H1 (cell line): ENCODE measurements at regions not wholly inside any gene's neighbourhood (a gene's known extent, or its start where the extent isn't known, plus 50 kb on each side); places are given as distances from the start of the nearest gene placed in this dataset.

Experiments
- CTCF ChIA-PET: fragments of 300-600 bp; sonication (Branson Sonifier 250); formaldehyde crosslinking; loops from one replicate; lab custom pipeline; 2021; ENCODE audit not compliant: partially characterized antibody; lab: Charles Lee
- POLR2A ChIA-PET: fragments of 300-600 bp; sonication (Branson Sonifier 250); formaldehyde crosslinking; loops from one replicate; lab custom pipeline; 2021; ENCODE audit warnings: inconsistent platforms; ENCODE audit not compliant: partially characterized antibody; lab: Charles Lee
- DNase-seq, 2 experiments: peaks; one replicate each; pipeline versions ENCODE4 v3.0.0 to v3.0.0-alpha.2; 2010 to 2022; ENCODE audit warnings: low spot score in 2 of 2, low read depth in 1 of 2, mixed read lengths in 1 of 2
- FAIRE-seq: peaks from 2 replicates; lab custom pipeline; 2011; peaks lifted over from hg19 to GRCh38; lab: Jason Lieb, UNC
- H2AFZ ChIP-seq: 2 replicates; pipeline ENCODE4 v1.8.1; 2012; ENCODE audit warnings: low read length, inconsistent platforms
- H2AK5ac ChIP-seq: 2 replicates; pipeline ENCODE4 v1.6.1; 2013; ENCODE audit warnings: low read depth, low read length
- H2BK120ac ChIP-seq: replicated peaks from 2 replicates; pipeline ENCODE3; 2013; ENCODE audit warnings: low read depth, low read length, inconsistent platforms
- H2BK12ac ChIP-seq: 2 replicates; pipeline ENCODE4 v1.6.1; 2013; ENCODE audit warnings: low read depth, low read length
- H2BK15ac ChIP-seq: 2 replicates; pipeline ENCODE4 v1.6.1; 2013; ENCODE audit warnings: low read length
- H2BK20ac ChIP-seq: 2 replicates; pipeline ENCODE4 v1.6.1; 2013; ENCODE audit warnings: low read length
- H2BK5ac ChIP-seq: 2 replicates; pipeline ENCODE4 v1.6.1; 2013; ENCODE audit warnings: low read depth, low read length
- H3K14ac ChIP-seq: 2 replicates; pipeline ENCODE4 v1.6.1; 2013; ENCODE audit warnings: inconsistent platforms; ENCODE audit not compliant: insufficient read length
- H3K18ac ChIP-seq: 2 replicates; pipeline ENCODE4 v1.6.1; 2013; ENCODE audit warnings: low read length; ENCODE audit errors: extremely low read depth
- H3K23ac ChIP-seq: 2 replicates; pipeline ENCODE4 v1.6.1; 2013; ENCODE audit warnings: inconsistent platforms; ENCODE audit not compliant: insufficient read length
- H3K23me2 ChIP-seq: 2 replicates; pipeline ENCODE4 v1.6.1; 2013; ENCODE audit warnings: low read depth, low read length
- H3K27ac ChIP-seq: 2 replicates; pipeline ENCODE4 v1.6.1; 2011; ENCODE audit warnings: low read depth, low read length, inconsistent platforms
- H3K27me3 ChIP-seq, 4 experiments: replicated peaks in 1 of 4; 1 replicate in 1 of 4; 2 replicates in 3 of 4; pipeline versions ENCODE4 v1.6.1 to v1.8.1; 2011 to 2013; ENCODE audit warnings: low read length in 3 of 4, mild to moderate bottlenecking in 3 of 4, inconsistent platforms in 2 of 4, mixed read lengths in 2 of 4, moderate library complexity in 1 of 4; ENCODE audit not compliant: control insufficient read depth in 3 of 4, insufficient read depth in 3 of 4; ENCODE audit errors: extremely low read depth in 1 of 4
- H3K36me3 ChIP-seq, 4 experiments: 2 replicates each; pipeline versions ENCODE4 v1.6.1 to v1.8.1; 2011 to 2013; ENCODE audit warnings: mild to moderate bottlenecking in 4 of 4, low read length in 3 of 4, moderate library complexity in 2 of 4, control low read depth in 1 of 4, inconsistent platforms in 1 of 4; ENCODE audit not compliant: insufficient read depth in 4 of 4, control insufficient read depth in 2 of 4
- H3K4ac ChIP-seq: replicated peaks from 2 replicates; pipeline ENCODE3; 2013; ENCODE audit warnings: low read length, low read depth, mixed read lengths, inconsistent platforms; ENCODE audit not compliant: insufficient read length
- H3K4me1 ChIP-seq, 4 experiments: replicated peaks in 1 of 4; 1 replicate in 1 of 4; 2 replicates in 3 of 4; pipeline versions ENCODE4 v1.6.1 to v1.8.1; 2011 to 2013; ENCODE audit warnings: low read length in 3 of 4, inconsistent platforms in 2 of 4, mixed read lengths in 1 of 4; ENCODE audit not compliant: insufficient read depth in 4 of 4, control insufficient read depth in 3 of 4
- H3K4me2 ChIP-seq, 2 experiments: 2 replicates each; pipeline versions ENCODE4 v1.6.1 to v1.8.1; 2011 to 2013; ENCODE audit warnings: low read depth in 2 of 2, low read length in 2 of 2, control low read depth in 1 of 2, inconsistent platforms in 1 of 2, mild to moderate bottlenecking in 1 of 2; ENCODE audit not compliant: insufficient read depth in 1 of 2
- H3K4me3 ChIP-seq, 4 experiments: fragments of 200-600, 300-600 bp in 1 of 4; sonication (generic), shearing (Covaris generic), sonication (Bioruptor Twin) in 1 of 4; 2 replicates each; pipeline versions ENCODE4 v1.5.1 to v1.8.1; 2011 to 2016; ENCODE audit warnings: low read length in 4 of 4, low read depth in 3 of 4, control low read depth in 2 of 4, inconsistent platforms in 2 of 4, mild to moderate bottlenecking in 2 of 4, mixed read lengths in 1 of 4, moderate library complexity in 1 of 4; ENCODE audit not compliant: insufficient read depth in 2 of 4; ENCODE audit errors: extremely low read depth in 1 of 4
- H3K56ac ChIP-seq: replicated peaks from 2 replicates; pipeline ENCODE3; 2013; ENCODE audit warnings: low read depth, mild to moderate bottlenecking, mixed read lengths, low read length, inconsistent platforms; ENCODE audit not compliant: insufficient read length
- H3K79me1 ChIP-seq: 2 replicates; pipeline ENCODE4 v1.6.1; 2013; ENCODE audit warnings: low read depth, low read length, control low read depth
- H3K79me2 ChIP-seq, 2 experiments: 2 replicates each; pipeline versions ENCODE4 v1.6.1 to v1.8.1; 2012 to 2013; ENCODE audit warnings: low read length in 2 of 2, mild to moderate bottlenecking in 2 of 2, inconsistent platforms in 1 of 2; ENCODE audit not compliant: insufficient read depth in 2 of 2, control insufficient read depth in 1 of 2
- H3K9ac ChIP-seq, 4 experiments: replicated peaks in 1 of 4; 1 replicate in 1 of 4; 2 replicates in 3 of 4; pipeline versions ENCODE4 v1.6.1 to v1.8.1; 2011 to 2013; ENCODE audit warnings: low read depth in 3 of 4, low read length in 3 of 4, control low read depth in 2 of 4, mild to moderate bottlenecking in 2 of 4, moderate library complexity in 2 of 4, inconsistent platforms in 1 of 4; ENCODE audit errors: extremely low read depth in 1 of 4
- H3K9me3 ChIP-seq, 2 experiments: 2 replicates each; pipeline versions ENCODE4 v1.6.1 to v1.8.1; 2012 to 2013; ENCODE audit warnings: mild to moderate bottlenecking in 2 of 2, moderate library complexity in 2 of 2, control low read depth in 1 of 2, inconsistent platforms in 1 of 2, low read depth in 1 of 2, low read length in 1 of 2, mixed read lengths in 1 of 2; ENCODE audit not compliant: insufficient read depth in 2 of 2
- H4K20me1 ChIP-seq, 2 experiments: replicated peaks in 1 of 2; 2 replicates each; pipeline versions ENCODE3 to v1.8.1; 2011 to 2013; ENCODE audit warnings: inconsistent platforms in 2 of 2, low read length in 2 of 2, mild to moderate bottlenecking in 1 of 2; ENCODE audit not compliant: insufficient read depth in 2 of 2, control insufficient read depth in 1 of 2
- H4K5ac ChIP-seq: 2 replicates; pipeline ENCODE4 v1.6.1; 2013; ENCODE audit warnings: low read length, low read depth, mixed read lengths, inconsistent platforms; ENCODE audit not compliant: insufficient read length
- H4K8ac ChIP-seq: 2 replicates; pipeline ENCODE4 v1.8.0; 2013; ENCODE audit warnings: mild to moderate bottlenecking, moderate library complexity, low read length, inconsistent platforms; ENCODE audit not compliant: insufficient read depth; ENCODE audit errors: extremely low read depth
- H4K91ac ChIP-seq: replicated peaks from 2 replicates; pipeline ENCODE3; 2013; ENCODE audit warnings: low read length, mixed read lengths, inconsistent platforms; ENCODE audit not compliant: insufficient read length
- FOSL1 ChIP-seq: IDR thresholded peaks from 2 replicates; pipeline ENCODE4 v1.6.1; 2011; ENCODE audit warnings: mild to moderate bottlenecking, low read depth, low read length, moderate library complexity; ENCODE audit not compliant: insufficient read depth
- JUN ChIP-seq: IDR thresholded peaks from 2 replicates; pipeline ENCODE4 v1.6.1; 2011; ENCODE audit warnings: low read depth, mild to moderate bottlenecking, improper control_type of control experiment, low read length
- KDM1A ChIP-seq: fragments of 200-600, 300-600 bp; sonication (generic); IDR thresholded peaks from 2 replicates; pipeline ENCODE4 v1.7.1; 2016; ENCODE audit warnings: mild to moderate bottlenecking, low read length, borderline replicate concordance
- PHF8 ChIP-seq: fragments of 200-600 bp; sonication (generic); conservative IDR thresholded peaks from 2 replicates; pipeline ENCODE4 v1.7.1; 2012; ENCODE audit warnings: low read depth, mild to moderate bottlenecking, inconsistent platforms, low read length, moderate library complexity
- POU5F1 ChIP-seq: IDR thresholded peaks from 2 replicates; pipeline ENCODE4 v1.6.1; 2011; ENCODE audit warnings: low read depth, mild to moderate bottlenecking, low read length, moderate library complexity
- RFX5 ChIP-seq: IDR thresholded peaks from 2 replicates; pipeline ENCODE4 v1.6.1; 2011; ENCODE audit warnings: low read depth, low read length, improper control_type of control experiment, borderline replicate concordance
- RNF2 ChIP-seq: fragments of 200-900, 300-1000 bp; sonication (generic); IDR thresholded peaks from 2 replicates; pipeline ENCODE4 v1.7.1; 2016; ENCODE audit warnings: borderline replicate concordance, low read depth, mild to moderate bottlenecking, antibody characterized with exemption, low read length; ENCODE audit not compliant: poor library complexity, severe bottlenecking; ENCODE audit errors: missing control alignments
- TBP ChIP-seq: IDR thresholded peaks from 2 replicates; pipeline ENCODE4 v1.6.1; 2011; ENCODE audit warnings: low read depth, low read length, improper control_type of control experiment
- USF2 ChIP-seq: IDR thresholded peaks from 2 replicates; pipeline ENCODE4 v1.6.1; 2011; ENCODE audit warnings: low read length, improper control_type of control experiment
- YY1 ChIP-seq: IDR thresholded peaks from 2 replicates; pipeline ENCODE4 v1.6.1; 2011; ENCODE audit warnings: low read depth, mild to moderate bottlenecking, low read length
- whole genome bisulfite sequencing, 2 experiments: shearing (Covaris generic) in 1 of 2; methylation state at CpG; one replicate each; pipeline versions ENCODE4 v1.1.6 to v1.1.7; 2013 to 2015; ENCODE audit warnings: low lambda C conversion rate in 2 of 2, mixed read lengths in 2 of 2, inconsistent platforms in 1 of 2, low coverage in 1 of 2, missing lambda C conversion rate in 1 of 2; ENCODE audit not compliant: insufficient replicate concordance in 2 of 2, insufficient coverage in 1 of 2, insufficient read length in 1 of 2; ENCODE audit errors: extremely low coverage in 1 of 2, missing lambda C conversion rate in 1 of 2; 5-methylcytosine and 5-hydroxymethylcytosine counted together

GRCh38 chr14:101206556-101206955, 303.0 kb upstream of the RTL1 start:
- Histone ChIP-seq H3K18ac (no peak overlapping the region), H2BK12ac (no peak overlapping the region), H4K8ac (no peak overlapping the region), H2BK20ac (no peak overlapping the region), H4K5ac (no peak overlapping the region), H3K79me2 (no peaks in the 10 kb centered on the region), H3K27ac (no peak overlapping the region), H2BK120ac (no peak overlapping the region), H4K91ac (no peak overlapping the region)
- FAIRE-seq: no peak
- no peak for TF ChIP-seq RFX5
- no peak for TF ChIP-seq YY1
- TF ChIP-seq PHF8: no peak
- no peak for TF ChIP-seq JUN
- TF ChIP-seq POU5F1: no peak
- no peak for TF ChIP-seq FOSL1
- TF ChIP-seq USF2: no peak
- no peak for TF ChIP-seq TBP
- TF ChIP-seq RNF2: no peak
- no peak for TF ChIP-seq KDM1A
- TF ChIP-seq, all 59 proteins: peak for 0
- Histone ChIP-seq H3K14ac (no peak overlapping the region), H3K9ac (no peak overlapping the region), H2BK15ac (no peak overlapping the region), H2AK5ac (no peak overlapping the region), H3K36me3 (no peaks in the 10 kb centered on the region), H3K56ac (no peak overlapping the region), H2BK5ac (no peak overlapping the region), H3K4me1 (no peaks in the 10 kb centered on the region), H3K4ac (no peak overlapping the region), H3K23me2 (no peaks in the 10 kb centered on the region), H3K4me3 (no peak overlapping the region), H3K4me2 (no peak overlapping the region), H3K9me3 (peaks cover 9 to 12% of the 10 kb centered on the region in 2 experiments), H4K20me1 (no peaks in the 10 kb centered on the region), H3K23ac (no peak overlapping the region), H2AFZ (no peak overlapping the region), H3K79me1 (no peaks in the 10 kb centered on the region), H3K27me3 (no peaks in the 10 kb centered on the region)
- ChIA-PET CTCF (no interaction called here), POLR2A (no interaction called here)
- no peak for DNase-seq
- 79% methylated on average over 3 of the region's 3 CpGs; no CpG with 5 or more reads in 1 of the 2 experiments for WGBS, 2 experiments
